ENCODE measurements at regions not wholly inside any gene's neighbourhood (a gene's known extent, or its start where the extent isn't known, plus 50 kb on each side); places are given as distances from the start of the nearest gene placed in this dataset.
A peak's percentile ranks its signal among the peaks of the same experiment; 100 is the strongest.
"Not testable (repeated sequence)": the region's sequence is repeated elsewhere in the genome, so short reads cannot be mapped to it uniquely, and the experiment has no call there.

- no peak for DNase-seq (ENCODE audit: low read depth in 2 of 2)
These were observed 251.1 kb downstream of the GLUD2 start for GRCh38 chrX:121298499-121298898.

- DNase-seq (ENCODE audit: low read depth in 2 of 2), result no peak
These were observed 253.9 kb downstream of the GLUD2 start for GRCh38 chrX:121301356-121301755.

- DNase-seq (ENCODE audit: low read depth in 2 of 2), result no peak
These were observed 254.4 kb downstream of the GLUD2 start for GRCh38 chrX:121301822-121302221.

GRCh38 chrX:121307449-121307848 is 260.0 kb downstream of the GLUD2 start:
- DNase-seq (ENCODE audit: low read depth in 2 of 2), result no peak

- DNase-seq (ENCODE audit: low read depth in 2 of 2), result peak; percentile 33 to 60
These were observed 260.9 kb downstream of the GLUD2 start for GRCh38 chrX:121308276-121308805.

- no peak for DNase-seq (ENCODE audit: low read depth in 2 of 2)
These were observed 263.4 kb downstream of the GLUD2 start for GRCh38 chrX:121310820-121311219.

GRCh38 chrX:121320441-121320840 is 273.0 kb downstream of the GLUD2 start:
- no peak for DNase-seq (ENCODE audit: low read depth in 2 of 2)

- no peak for DNase-seq (ENCODE audit: low read depth in 2 of 2)
These were observed 274.7 kb downstream of the GLUD2 start for GRCh38 chrX:121322159-121322558.

- no peak for DNase-seq (ENCODE audit: low read depth in 2 of 2)
These were observed 275.9 kb downstream of the GLUD2 start for GRCh38 chrX:121323337-121323736.

- DNase-seq (ENCODE audit: low read depth in 2 of 2), result no peak
These were observed 286.5 kb downstream of the GLUD2 start for GRCh38 chrX:121333942-121334341.

- DNase-seq (ENCODE audit: low read depth in 2 of 2), result no peak
These were observed 289.5 kb downstream of the GLUD2 start for GRCh38 chrX:121336831-121337421.

GRCh38 chrX:121337816-121338215 is 290.4 kb downstream of the GLUD2 start:
- no peak for DNase-seq (ENCODE audit: low read depth in 2 of 2)

GRCh38 chrX:121349263-121349662 is 301.9 kb downstream of the GLUD2 start:
- no peak for DNase-seq (ENCODE audit: low read depth in 2 of 2)

- DNase-seq (ENCODE audit: low read depth in 2 of 2), result no peak
These were observed 308.9 kb downstream of the GLUD2 start for GRCh38 chrX:121356139-121356849.

- no peak for DNase-seq (ENCODE audit: low read depth in 2 of 2)
These were observed 309.4 kb downstream of the GLUD2 start for GRCh38 chrX:121356850-121357171.

- no peak for DNase-seq (ENCODE audit: low read depth in 2 of 2)
These were observed 312.9 kb downstream of the GLUD2 start for GRCh38 chrX:121360280-121360679.

- no peak for DNase-seq (ENCODE audit: low read depth in 2 of 2)
These were observed 318.3 kb downstream of the GLUD2 start for GRCh38 chrX:121365572-121366161.

- no peak for DNase-seq (ENCODE audit: low read depth in 2 of 2)
These were observed 327.1 kb downstream of the GLUD2 start for GRCh38 chrX:121374471-121374870.

- not testable (repeated sequence) for DNase-seq (ENCODE audit: low read depth in 2 of 2)
These were observed 334.5 kb downstream of the GLUD2 start for GRCh38 chrX:121381915-121382314.

- DNase-seq (ENCODE audit: low read depth in 2 of 2), result no peak
These were observed 342.7 kb downstream of the GLUD2 start for GRCh38 chrX:121389976-121390714.

- no peak for DNase-seq (ENCODE audit: low read depth in 2 of 2)
These were observed 358.4 kb downstream of the GLUD2 start for GRCh38 chrX:121405826-121406225.

GRCh38 chrX:121407627-121408026 is 360.2 kb downstream of the GLUD2 start:
- DNase-seq (ENCODE audit: low read depth in 2 of 2), result no peak
